HG02973 (cell line): ENCODE measurements at regions not wholly inside any gene's neighbourhood (a gene's known extent, or its start where the extent isn't known, plus 50 kb on each side); places are given as distances from the start of the nearest gene placed in this dataset.

Source experiments
- ATAC-seq: cut with Tn5 transposase; IDR thresholded peaks from one replicate; pipeline ENCODE4 v1.9.1; 2021; ENCODE audit warnings: moderate library complexity; ENCODE audit not compliant: unreplicated experiment

DNA sequence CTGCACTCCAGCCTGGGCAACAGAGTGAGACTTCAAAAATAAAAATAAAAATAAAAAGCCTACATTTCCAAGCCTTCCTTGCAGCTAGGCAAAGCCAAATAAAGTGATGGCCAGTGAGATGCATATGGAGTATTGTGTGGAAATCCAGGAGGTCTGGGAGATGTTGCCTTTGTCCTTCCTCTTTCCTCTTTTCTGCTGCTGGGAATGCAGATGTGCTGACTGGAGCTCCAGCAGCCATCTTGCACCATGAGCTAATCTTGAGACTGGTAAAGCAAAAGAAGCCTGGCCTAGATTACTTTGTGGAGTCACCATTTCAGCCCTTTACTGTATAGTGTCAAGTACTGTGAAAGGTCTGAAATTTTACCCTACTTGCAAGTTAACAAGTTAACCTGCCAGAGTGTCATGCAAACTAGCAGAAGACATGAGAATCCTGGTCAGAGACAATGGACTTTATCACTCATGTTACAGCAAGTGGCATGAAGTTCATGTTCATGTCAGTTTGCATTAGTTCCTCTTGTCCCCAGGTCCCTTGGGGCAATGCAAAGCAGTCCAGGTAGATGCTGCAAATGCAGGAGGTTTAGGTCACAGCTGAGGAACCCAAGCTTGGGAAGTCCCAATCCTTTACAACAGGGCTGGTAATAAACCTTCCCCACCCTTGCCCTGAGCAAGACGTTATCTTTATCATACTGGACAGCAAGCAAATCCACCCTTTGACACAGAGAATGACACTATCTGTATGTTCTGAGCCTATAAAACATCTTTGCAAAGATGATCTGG lies 103.1 kb downstream of the TLE3 start:
- ATAC-seq: no peak

DNA sequence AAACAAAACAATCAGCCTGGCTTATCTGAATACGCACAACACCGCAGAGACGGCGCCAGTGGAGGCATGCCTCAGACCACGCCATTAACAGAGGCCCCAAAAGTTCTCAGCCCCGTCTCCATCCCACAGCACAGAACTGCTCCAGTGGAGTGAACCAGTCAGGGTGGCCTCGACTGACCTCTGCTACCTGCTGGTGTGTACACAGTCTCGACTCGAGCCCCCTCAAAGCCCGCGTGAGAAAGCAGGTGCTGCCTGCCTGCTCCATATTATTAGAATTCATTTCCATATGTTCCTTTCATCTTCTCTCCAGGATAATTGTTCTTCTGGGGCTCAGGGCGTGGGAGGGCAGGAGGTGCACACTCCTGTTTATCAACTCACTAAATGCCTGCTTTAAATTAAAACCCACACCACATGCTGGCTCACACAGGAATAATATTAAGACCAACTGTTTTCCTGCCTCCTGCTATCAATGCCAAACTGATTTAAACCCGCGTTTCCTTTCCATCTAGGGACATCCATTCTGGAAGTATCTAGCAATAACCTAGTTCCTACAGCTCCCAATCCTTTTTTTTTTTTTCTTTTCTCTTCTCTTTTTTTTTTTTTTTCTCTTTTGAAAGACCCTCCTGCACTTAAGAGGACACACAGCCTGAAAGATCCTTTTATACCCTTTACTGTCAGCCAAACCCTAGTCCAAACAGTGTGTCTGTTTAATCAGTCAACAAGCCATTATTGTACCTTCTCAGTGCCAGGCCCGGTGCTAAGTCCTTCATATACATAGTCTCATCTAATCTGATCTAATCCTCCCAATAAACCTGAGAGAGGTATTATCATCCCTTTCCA lies 101.2 kb downstream of the TLE3 start:
- no peak for ATAC-seq

DNA sequence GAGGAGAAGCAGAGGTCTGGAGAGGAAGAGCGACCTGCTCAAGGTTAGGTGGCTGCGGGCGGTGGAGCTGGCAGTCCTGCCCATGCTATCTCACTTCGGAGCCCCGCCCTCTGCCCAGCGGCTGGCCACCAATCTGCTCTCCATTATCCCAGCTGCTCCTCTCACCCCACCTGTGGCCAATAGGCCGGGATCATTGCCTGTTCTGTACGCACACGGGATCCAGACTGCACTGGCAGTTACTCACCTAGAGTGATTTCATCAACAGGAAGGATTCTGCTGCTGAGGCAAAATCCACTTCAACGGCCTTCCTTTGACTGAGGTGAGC lies 100.6 kb downstream of the TLE3 start:
- ATAC-seq: no peak
